NCI-H146 treated with DMSO at 0.1 percent for 48 hours (cell line): ENCODE measurements at regions not wholly inside any gene's neighbourhood (a gene's known extent, or its start where the extent isn't known, plus 50 kb on each side); places are given as distances from the start of the nearest gene placed in this dataset.
"Not testable (repeated sequence)": the region's sequence is repeated elsewhere in the genome, so short reads cannot be mapped to it uniquely, and the experiment has no call there.

Experiments used
- DNase-seq: peaks from one replicate; lab custom pipeline; 2025; ENCODE audit not compliant: unreplicated experiment; lab: John Stamatoyannopoulos, UW

DNA sequence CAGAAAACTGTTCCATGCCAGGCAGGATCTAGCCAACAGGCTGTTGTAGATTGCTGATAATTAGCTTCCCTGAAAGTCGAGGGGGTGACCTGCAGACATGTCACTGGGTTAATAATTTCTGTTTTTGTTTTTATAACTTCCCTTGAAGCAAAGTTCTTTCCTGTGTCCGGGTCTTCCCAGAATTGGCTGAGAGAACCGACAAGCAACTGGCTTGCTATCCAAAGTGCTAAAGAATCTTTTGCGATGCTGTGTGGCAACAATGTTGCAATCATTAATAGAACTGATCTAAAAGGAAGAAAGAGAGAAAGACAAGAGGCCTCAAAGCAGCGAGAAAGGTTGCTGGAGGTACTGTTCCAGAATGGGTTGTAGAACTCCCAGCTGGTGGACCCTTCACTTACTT is 132.1 kb upstream of the DPP6 start:
- DNase-seq: no peak

DNA sequence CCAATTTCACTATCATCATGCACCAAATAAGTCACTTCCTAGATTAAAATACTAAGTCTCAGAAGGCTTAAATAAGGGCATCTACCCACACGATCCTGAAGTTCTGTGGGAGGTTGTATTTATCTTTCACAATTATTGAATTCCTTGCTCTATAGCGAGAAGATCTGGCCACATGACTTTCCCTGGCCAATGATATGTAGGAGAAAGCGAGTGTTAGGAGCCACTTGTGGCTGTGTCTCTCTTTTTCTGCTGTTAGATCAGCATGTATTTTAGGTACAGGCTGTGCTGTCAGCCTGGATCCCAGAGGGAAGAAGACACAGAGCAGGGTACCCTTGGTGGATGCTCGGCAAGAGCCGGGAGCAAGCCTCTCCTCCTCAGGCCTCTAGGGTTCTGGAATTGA is 131.3 kb upstream of the DPP6 start:
- no peak for DNase-seq

- no peak for DNase-seq
Measured at GRCh38 chr7:153921408-153921807, 130.8 kb upstream of the DPP6 start.

GRCh38 chr7:153930696-153931095 is 121.5 kb upstream of the DPP6 start:
- no peak for DNase-seq

DNA sequence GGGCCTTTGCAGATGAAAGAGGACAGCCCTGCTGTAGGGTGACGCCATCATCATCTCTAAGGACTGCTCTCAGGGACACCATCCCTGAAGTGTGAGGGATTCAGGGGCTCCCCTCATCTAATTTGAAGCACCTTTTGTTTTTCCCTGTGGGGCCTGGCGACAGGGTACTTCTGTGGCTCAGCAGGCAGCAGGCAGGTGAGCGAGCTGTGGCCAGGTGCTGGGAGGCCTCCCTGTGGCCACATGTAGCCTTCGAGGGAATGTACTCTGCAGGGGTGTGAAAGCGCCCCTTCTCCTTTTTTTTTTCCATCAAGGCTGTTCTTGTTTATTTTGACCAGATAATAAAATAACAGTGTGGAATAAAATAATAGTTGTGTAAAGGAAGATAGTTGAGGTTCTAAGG is 118.2 kb upstream of the DPP6 start:
- DNase-seq: peak; percentile 91

DNA sequence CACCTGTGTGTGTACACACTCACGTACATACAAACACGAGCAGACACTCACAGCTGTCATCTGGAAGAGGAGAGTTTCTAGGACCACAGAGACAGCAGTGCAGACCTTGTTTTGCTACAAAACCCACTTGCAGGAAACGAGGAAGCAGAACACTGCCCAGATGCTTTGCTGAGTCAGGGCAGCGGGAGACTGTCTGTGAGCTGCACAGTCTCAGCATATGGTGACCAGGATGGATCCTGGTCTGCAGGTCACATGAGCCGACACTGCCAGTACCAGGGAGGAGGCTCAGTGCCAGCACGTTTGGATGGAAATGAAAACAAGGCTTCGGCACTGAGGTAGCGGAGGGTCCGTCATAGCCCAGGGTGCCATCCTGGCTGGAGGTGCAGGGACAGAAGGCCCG is 117.6 kb upstream of the DPP6 start:
- DNase-seq: peak; percentile 12

DNA sequence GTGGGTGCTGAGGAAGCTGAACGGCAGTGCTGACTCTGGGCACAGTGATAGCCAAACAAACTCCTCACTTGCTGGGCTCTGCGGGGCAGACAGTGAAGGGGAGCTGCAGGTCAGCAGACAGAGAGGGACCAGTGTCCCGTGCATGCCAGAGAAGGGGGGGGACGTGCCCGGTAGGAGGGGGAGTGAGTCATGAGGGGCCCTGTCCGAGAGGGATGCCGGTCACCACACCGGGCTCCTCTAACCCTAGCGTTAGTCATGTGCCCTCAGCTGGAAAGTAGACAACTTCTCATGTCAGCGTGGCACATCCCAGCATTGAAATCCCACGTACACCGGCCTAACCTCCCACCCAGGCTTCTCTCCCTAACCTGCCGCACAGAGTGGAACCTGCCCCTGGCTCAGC is 117.1 kb upstream of the DPP6 start:
- no peak for DNase-seq

DNA sequence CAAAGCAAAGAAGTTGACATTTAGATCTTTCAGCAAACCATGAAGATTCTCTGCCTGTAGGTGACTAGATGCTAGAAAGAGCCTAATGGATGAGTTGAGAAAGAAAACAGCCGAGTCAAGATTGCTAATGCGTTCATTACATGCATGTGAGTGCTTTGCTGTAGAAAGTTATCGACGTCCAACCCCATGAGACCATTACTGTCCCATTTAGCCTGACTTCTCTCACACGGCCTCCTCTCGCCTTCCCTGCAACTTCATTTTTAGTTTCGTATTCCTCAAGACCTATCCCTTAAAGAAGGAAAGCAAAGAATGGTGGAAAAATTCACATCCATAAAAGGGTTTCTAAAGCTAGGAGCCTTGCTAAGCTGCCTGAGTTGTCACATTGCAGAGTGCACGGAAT is 113.7 kb upstream of the DPP6 start:
- no peak for DNase-seq

DNA sequence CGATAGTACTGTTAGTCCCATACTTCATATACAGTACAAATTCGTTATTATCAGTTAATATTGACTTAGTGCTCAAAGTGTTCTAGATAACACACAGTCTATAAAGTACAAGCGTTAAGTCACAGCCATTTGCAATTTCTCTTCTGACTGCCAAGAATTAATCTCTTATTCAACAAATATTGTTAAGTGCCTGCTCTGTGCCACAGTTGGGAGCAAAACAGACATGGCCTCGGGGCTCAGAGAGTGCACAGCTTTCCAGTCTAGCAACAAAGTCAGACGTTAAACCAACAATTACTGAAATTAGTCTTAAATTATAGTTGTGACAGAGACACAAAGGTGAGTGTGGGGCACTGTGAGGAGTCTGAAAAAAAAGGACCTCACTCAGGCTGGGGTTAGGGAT is 113.0 kb upstream of the DPP6 start:
- DNase-seq: peak; percentile 95

DNA sequence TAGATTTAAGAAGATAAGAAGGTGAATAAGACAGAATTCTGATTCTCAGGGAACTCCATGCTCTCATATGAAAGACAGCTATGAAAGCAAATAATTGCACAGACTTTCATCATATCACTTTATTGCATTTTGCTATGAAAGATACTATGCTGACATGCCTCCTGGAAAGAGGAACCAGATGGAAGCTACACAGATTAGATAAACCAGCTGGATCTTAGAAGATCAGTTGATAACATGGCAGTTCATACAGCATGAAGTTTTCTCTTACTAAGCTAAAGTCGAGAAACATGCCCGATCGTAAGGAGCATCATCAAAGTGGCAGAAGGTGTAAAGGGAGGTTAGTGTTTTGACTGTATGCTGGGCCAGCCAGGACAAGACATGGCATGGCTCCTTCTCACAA is 112.5 kb upstream of the DPP6 start:
- no peak for DNase-seq

DNA sequence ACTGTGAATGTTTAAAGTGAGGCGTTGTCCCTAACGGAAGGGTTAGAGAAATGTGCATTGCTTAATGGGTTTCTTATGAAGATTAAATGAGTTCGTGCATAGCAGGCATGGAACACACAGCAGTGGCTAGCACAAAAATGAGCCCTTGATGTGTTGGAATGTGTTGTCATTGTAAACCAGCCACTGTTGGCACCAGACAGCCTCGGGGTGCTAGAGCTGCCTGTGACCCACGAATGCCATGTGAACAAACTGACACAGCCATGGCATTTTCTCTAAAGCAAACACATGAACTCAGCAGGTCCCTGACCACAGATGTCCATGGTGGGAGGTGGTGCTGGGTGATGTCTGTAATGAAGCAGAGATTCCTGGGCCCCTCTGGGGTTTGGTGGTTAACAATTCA is 111.1 kb upstream of the DPP6 start:
- no peak for DNase-seq

- DNase-seq: no peak
Measured at GRCh38 chr7:153942036-153942435, 110.2 kb upstream of the DPP6 start.

- DNase-seq: peak; percentile 14
Measured at GRCh38 chr7:153943457-153943856, 108.7 kb upstream of the DPP6 start.

- peak; percentile 75 for DNase-seq
Measured at GRCh38 chr7:153943861-153944260, 108.3 kb upstream of the DPP6 start.

DNA sequence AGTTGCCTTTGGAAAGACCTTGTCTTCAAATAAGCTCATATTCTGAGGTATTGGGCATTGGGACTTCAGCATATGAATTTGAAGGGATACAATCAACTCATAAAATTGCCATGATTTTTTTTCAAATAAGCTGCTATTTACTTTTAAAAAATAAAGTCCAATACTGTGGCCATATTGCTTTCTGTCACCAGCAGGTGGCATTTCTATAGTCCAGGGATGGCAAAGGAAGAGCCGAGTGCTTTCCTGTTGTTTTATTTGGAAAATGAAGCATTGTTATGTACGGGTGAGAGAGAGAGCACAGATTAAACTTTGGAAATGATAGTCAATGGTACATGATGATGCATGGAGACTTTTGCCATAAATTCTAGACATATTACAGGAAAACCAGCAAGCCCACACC is 104.1 kb upstream of the DPP6 start:
- no peak for DNase-seq

GRCh38 chr7:153951316-153951715 is 100.9 kb upstream of the DPP6 start:
- DNase-seq: no peak

- no peak for DNase-seq
Measured at GRCh38 chr7:153954477-153954876, 97.7 kb upstream of the DPP6 start.

- not testable (repeated sequence) for DNase-seq
Measured at GRCh38 chr7:153957677-153958076, 94.5 kb upstream of the DPP6 start.

DNA sequence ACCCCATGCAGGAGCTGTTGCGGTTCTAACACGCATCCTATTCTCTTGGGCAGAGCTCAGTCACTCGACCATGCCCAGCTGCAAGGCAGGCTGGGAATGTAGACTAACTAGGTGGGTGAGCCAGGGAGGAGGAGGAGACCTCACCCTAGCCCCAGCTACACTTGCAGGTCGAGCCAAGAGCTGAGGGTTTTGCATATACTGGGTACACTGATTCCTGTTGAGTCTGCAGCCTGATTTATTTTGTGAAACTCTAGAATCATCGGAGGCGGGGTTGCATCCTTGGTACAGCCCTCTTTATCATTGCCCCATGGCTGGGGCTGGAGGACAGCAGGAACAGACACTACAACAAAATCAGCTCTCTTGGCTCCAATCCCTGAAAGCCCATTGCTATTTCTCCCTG is 93.8 kb upstream of the DPP6 start:
- not testable (repeated sequence) for DNase-seq

- not testable (repeated sequence) for DNase-seq
Measured at GRCh38 chr7:153958789-153959188, 93.4 kb upstream of the DPP6 start.

DNA sequence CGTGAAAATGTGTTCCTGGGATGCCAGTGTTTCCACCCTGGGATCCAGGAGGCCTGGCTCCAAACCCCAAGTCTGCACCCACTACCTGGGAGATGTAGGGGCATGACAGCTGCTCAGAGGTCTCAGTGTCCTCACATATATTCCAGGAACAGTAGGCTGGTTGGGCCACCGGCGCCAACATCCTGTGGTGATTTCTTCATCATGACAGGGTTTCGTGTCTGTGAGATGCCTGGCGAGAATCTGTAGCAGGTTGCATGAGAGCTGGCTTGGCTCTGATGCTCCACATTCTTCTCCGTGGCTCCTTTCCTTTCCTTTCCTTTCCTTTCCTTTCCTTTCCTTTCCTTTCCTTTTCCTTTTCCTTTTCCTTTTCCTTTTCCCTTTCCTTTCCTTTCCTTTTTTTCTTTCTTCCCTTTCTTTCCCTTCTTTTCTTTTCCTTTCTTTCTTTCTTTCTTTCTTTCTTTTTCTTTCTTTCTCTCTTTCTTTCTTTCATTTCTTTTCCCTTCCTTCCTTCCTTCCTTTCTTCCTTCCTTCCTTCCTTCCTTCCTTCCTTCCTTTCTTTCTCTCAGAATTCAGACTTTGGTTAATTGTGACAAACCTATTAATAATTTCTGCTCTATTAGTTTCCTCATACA is 87.6 kb upstream of the DPP6 start:
- DNase-seq: not testable (repeated sequence)

DNA sequence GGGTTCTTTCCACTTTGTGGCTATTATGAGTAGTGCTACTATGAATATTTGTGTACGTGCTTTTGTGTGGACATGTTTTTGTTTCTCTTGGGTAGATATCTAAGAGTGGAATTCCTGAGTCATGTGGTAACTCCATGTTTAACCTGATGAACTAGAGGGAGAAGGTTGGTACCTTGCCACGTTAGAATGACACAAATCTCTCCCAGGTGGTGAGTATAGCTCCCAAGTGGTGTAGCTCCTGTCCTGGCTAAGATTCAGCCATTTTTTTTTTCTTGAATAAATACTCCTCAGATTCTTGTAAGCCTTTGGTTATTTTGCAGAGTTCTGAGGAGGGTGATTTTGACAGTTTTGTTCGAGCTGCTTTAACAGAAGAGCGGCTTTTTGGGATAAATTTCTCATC is 83.2 kb upstream of the DPP6 start:
- DNase-seq: not testable (repeated sequence)

- not testable (repeated sequence) for DNase-seq
Measured at GRCh38 chr7:153974603-153975002, 77.6 kb upstream of the DPP6 start.

GRCh38 chr7:153976745-153977144 is 75.5 kb upstream of the DPP6 start:
- not testable (repeated sequence) for DNase-seq
